Colonic mucosa (tissue), 4 donors: ENCODE measurements at regions not wholly inside any gene's neighbourhood (a gene's known extent, or its start where the extent isn't known, plus 50 kb on each side); places are given as distances from the start of the nearest gene placed in this dataset.

ENCODE experiments used
- DNase-seq: peaks from one replicate; pipeline ENCODE4 v3.0.0-alpha.2; 2020
- H3K27ac ChIP-seq: fragments of 200-600 bp; one replicate; pipeline ENCODE4 v1.8.0; 2021
- H3K27me3 ChIP-seq: fragments of 200-600 bp; one replicate; pipeline ENCODE4 v1.8.0; 2021
- H3K36me3 ChIP-seq: fragments of 200-600 bp; one replicate; pipeline ENCODE4 v1.8.0; 2021
- H3K4me1 ChIP-seq: fragments of 200-600 bp; one replicate; pipeline ENCODE4 v1.8.0; 2021; ENCODE audit warnings: mild to moderate bottlenecking
- H3K4me3 ChIP-seq: fragments of 200-600 bp; one replicate; pipeline ENCODE4 v1.8.0; 2021
- H3K9ac ChIP-seq, 2 donors: one replicate each; pipeline ENCODE4 v1.7.0; 2013; ENCODE audit warnings: control low read depth in 2 of 2, low read depth in 2 of 2, low read length in 2 of 2
- H3K9me3 ChIP-seq: fragments of 200-600 bp; one replicate; pipeline ENCODE4 v1.8.0; 2021
- intact Hi-C: fragments of 100-400 bp; cut with DNase I; formaldehyde crosslinking; loops from one replicate; pipeline ENCODE4 v1.14.1; 2022
- TF ChIP-seq, protein P1 (sequence below): fragments of 200-600 bp; IDR thresholded peaks from one replicate; pipeline ENCODE4 v1.8.0; 2022; ENCODE audit warnings: antibody characterized with exemption, mild to moderate bottlenecking
- donor health status: healthy.
- donor health status: DM: no; HTN: no; CAD: no.
- donor health status: DM: no; HTN: no; CAD: no.

DNA sequence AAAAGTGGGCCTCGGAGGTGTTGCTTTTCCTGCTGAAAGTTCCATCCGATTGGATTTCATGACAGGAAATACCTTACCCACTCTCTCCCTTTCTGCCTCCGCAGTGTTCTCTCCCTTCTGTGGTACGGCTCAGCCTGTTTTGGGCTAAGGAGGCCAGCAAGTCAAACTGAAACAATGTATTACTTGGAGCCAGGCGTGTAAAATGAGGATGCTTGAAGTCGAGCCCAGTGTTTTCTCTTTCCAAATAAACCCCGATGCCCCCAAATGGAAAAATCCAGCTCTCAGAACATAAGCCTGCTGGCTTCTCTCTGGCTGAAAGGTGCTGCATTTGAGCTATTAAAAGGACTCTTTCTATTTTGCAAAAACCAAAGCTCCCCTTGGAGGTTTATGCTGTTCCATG is 124.7 kb downstream of the ZNF664 start:
- Histone ChIP-seq H3K4me3 (no peak overlapping the region), H3K36me3 (no peaks in the 10 kb centered on the region), H3K9ac (no peak overlapping the region), H3K9me3 (no peaks in the 10 kb centered on the region), H3K27me3 (no peaks in the 10 kb centered on the region), H3K27ac (no peak overlapping the region), H3K4me1 (no peaks in the 10 kb centered on the region)
- no peak for DNase-seq
- TF ChIP-seq, protein P1, sequence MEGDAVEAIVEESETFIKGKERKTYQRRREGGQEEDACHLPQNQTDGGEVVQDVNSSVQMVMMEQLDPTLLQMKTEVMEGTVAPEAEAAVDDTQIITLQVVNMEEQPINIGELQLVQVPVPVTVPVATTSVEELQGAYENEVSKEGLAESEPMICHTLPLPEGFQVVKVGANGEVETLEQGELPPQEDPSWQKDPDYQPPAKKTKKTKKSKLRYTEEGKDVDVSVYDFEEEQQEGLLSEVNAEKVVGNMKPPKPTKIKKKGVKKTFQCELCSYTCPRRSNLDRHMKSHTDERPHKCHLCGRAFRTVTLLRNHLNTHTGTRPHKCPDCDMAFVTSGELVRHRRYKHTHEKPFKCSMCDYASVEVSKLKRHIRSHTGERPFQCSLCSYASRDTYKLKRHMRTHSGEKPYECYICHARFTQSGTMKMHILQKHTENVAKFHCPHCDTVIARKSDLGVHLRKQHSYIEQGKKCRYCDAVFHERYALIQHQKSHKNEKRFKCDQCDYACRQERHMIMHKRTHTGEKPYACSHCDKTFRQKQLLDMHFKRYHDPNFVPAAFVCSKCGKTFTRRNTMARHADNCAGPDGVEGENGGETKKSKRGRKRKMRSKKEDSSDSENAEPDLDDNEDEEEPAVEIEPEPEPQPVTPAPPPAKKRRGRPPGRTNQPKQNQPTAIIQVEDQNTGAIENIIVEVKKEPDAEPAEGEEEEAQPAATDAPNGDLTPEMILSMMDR = no peak
- intact Hi-C loops = no loop called here

DNA sequence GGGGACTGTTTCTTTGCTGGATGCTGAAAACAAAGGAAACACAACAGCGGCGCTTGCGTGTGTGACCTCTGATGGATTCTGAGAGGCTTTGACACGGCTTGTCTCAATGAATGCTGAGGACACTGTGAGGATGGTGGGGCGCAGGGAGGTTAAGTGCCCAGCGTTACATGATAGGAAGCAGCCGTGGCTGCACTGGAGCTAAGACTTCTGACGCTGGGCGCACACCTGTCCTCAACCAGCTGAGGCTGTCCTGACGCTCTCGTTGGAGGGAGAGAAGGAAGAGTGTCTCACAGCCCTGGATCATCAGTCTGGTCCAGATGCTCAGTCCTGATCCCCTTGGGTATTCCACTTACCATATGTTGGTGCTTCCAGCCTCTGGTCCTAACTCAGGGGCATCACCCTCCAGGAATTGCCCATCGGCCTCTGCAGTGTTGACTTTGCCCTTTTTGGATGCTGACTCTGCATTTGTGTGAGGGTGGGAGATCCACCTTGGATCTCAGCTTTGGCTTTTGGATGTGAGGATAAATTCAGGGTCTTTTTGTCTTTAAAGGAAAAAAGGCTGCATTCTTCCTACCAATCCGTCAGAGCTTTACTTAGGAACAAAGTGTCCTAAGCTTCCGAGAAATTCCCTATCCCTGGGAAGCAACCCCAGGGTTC is 125.2 kb downstream of the ZNF664 start:
- H3K9ac ChIP-seq = no peak overlapping the region
- H3K27ac ChIP-seq = no peak overlapping the region
- TF ChIP-seq, protein P1 = no peak
- intact Hi-C loops = no loop called here
- no peaks in the 10 kb centered on the region for H3K36me3 ChIP-seq
- DNase-seq = no peak
- no peaks in the 10 kb centered on the region for H3K9me3 ChIP-seq
- H3K4me1 ChIP-seq = no peaks in the 10 kb centered on the region
- no peak overlapping the region for H3K4me3 ChIP-seq
- no peaks in the 10 kb centered on the region for H3K27me3 ChIP-seq

DNA sequence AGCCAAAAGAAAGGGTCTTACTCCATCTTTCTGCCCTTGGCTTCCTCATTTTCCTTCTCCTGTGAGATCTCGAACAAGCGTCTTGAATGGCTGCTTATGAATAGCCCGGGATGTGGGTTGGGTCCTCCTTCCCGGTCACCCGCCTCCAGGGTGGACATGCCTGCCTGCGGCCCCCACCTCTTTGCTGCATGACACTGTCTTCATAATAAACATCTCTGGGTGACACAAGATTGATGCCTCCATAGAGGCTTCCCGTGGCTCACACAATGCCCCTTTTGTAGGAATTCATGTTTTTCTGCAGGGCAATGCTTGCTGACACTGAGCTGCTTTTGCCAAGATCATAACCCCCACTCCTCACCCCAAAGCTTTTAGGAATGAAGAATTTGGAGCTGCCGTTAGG is 125.9 kb downstream of the ZNF664 start:
- no peak overlapping the region for H3K27ac ChIP-seq
- H3K36me3 ChIP-seq = no peaks in the 10 kb centered on the region
- intact Hi-C loops = no loop called here
- no peaks in the 10 kb centered on the region for H3K9me3 ChIP-seq
- TF ChIP-seq, protein P1 = no peak
- H3K4me3 ChIP-seq = no peak overlapping the region
- no peak for DNase-seq
- H3K27me3 ChIP-seq = no peaks in the 10 kb centered on the region
- H3K9ac ChIP-seq = no peak overlapping the region
- H3K4me1 ChIP-seq = no peaks in the 10 kb centered on the region

DNA sequence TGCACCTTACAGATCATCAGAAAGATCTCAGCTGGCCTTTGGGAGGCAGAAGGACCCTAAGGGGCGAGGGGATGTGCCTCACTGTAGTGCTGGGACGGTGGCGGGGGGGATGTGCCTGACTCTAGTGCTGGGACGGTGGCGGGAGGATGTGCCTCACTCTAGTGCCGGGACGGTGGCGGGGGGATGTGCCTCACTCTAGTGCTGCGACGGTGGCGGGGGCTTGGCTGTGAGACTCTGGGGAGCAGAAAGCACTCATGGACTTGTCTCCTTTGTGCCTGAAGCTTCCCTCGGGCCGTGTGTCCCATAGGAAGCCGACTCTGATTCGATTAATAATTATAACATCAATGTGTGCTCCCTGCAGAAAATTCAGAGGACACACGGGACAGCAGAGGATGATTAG is 126.6 kb downstream of the ZNF664 start:
- no peak overlapping the region for H3K9ac ChIP-seq
- no peak for DNase-seq

DNA sequence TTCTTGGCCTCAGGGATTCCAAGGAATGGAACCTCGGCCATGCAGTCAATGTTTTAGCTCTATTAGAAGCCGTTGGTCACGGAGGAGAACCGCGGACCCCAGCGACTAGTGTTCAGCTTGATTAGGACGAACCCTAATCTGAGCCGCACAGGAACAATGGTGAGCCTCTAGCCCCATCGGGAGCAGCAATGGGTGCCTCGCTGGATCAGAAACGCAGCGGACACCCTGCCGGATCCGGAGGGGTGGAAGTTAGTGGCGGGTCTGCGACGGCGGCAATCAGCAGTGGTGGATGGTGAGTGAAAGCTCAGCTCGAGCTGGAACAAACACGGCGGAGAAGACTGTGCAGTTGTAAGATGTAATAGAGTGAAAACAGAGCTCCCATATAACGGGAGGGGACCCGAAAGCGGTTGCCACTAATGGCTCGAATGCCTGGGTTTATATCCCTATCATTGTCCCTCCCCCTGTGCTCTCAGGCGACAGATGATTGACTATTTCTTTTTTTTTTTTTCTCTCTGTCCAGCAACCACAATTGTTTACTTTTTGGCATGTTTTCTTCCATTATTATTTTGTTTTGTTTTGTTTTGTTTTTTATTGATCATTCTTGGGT is 127.7 kb downstream of the ZNF664 start:
- intact Hi-C loops = no loop called here
- no peak for DNase-seq
- Histone ChIP-seq H3K9ac (no peak overlapping the region), H3K27me3 (no peaks in the 10 kb centered on the region), H3K36me3 (no peaks in the 10 kb centered on the region), H3K4me1 (no peaks in the 10 kb centered on the region), H3K9me3 (no peaks in the 10 kb centered on the region), H3K27ac (no peak overlapping the region), H3K4me3 (no peak overlapping the region)
- TF ChIP-seq, protein P1 = no peak

More for the DNA sequence above, 126.6 kb downstream of the ZNF664 start:
- Histone ChIP-seq H3K4me1 (no peaks in the 10 kb centered on the region), H3K27ac (no peak overlapping the region), H3K4me3 (no peak overlapping the region), H3K9me3 (no peaks in the 10 kb centered on the region), H3K36me3 (no peaks in the 10 kb centered on the region), H3K27me3 (no peaks in the 10 kb centered on the region)
- intact Hi-C loops = no loop called here
- TF ChIP-seq, protein P1 = no peak
